ENCODE measurements at regions not wholly inside any gene's neighbourhood (a gene's known extent, or its start where the extent isn't known, plus 50 kb on each side); places are given as distances from the start of the nearest gene placed in this dataset.

DNA sequence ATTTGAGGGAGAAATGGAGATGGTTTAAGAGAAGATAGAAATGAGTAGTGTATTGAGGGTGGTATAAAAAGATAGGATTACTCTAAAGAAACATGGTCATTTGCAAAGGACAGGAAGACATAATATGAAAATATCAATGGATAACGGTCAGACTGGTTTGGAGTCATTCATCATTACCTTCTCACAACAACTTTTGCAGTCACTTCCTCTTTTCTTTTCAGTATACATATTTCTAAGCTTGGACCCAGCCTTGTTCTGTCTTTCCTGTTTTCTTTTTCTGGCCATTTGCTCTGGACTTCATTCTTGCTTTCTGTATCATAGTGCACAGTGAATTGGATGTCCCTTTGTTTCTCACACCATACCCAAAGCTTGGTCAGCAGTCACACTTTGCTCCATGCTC, 966.5 kb upstream of the TYRP1 start:
- no peak for DNase-seq (ENCODE audit: low spot score)

DNA sequence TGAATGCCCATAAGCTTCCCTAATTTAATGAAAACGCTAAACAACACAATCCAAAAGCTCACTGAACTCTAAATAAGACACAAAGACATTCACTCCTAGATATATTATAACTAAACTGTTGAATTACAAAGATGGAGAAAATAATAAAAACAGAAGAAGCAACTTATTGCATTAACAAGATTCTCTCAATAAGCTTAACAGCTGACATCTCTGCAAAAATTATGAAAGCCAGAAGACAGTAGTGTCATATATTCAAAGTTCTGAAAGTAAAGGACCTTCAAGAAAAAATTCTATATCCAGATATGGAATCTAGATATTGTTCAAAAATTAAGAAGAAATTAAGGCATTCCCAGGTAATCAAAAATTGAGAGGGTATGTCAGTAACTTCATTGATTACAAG, 957.8 kb upstream of the TYRP1 start:
- no peak for DNase-seq (ENCODE audit: low spot score)

DNA sequence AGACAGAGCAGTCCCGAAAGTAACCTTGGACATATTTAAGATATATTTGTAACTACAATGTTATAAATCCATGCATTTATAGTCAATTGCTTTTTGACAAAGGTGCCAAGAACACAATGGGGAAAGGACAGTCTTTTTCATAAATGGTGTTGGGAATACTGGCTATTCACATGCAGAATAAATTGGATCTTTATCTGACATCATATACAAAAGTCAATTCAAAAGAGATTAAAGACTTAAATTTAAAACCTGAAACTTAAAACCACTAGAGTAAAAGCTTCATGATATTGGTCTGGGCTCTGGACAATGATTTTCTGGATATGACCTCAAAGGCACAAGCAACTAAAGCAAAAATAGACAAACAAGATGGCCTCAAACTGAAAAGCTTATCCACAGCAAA, 950.7 kb upstream of the TYRP1 start:
- no peak for DNase-seq (ENCODE audit: low spot score)

DNA sequence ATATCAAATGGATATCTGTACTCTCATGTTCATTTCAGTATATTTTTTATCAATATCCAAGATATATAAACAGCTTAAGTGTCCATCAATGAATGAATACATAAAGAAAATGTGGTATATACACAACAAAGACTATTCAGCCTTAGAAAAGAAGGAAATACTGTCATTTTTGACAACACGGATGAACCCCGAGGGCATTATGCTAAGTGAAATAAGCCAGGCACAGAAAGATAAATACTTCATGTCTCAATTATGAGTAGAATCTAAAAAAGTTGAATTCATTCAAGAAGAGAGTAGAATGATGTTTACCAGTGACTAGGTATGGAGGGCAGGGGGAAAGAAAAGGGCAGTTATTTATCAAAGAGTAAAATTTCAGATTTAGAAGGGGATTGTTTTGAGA, 949.8 kb upstream of the TYRP1 start:
- no peak for DNase-seq (ENCODE audit: low spot score)

DNA sequence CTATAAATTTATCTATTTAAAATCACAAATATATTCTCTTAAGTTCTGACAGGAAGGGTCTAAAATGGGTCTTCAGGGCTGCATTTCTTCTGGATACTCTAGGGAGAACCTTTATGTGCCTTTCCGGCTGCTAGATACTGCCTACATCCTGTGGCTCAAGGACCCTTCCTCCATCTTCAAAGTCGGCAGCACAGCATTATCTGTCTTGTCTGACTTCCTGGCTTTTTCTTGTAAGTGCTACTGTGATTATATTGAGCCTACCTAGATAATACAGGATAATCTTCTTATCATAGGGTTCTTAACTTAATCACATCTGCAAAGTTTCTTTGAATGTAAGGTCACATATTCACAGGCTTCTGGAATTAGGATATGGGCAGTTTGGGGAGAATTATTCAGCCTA, 943.8 kb upstream of the TYRP1 start:
- no peak for DNase-seq (ENCODE audit: low spot score)

DNA sequence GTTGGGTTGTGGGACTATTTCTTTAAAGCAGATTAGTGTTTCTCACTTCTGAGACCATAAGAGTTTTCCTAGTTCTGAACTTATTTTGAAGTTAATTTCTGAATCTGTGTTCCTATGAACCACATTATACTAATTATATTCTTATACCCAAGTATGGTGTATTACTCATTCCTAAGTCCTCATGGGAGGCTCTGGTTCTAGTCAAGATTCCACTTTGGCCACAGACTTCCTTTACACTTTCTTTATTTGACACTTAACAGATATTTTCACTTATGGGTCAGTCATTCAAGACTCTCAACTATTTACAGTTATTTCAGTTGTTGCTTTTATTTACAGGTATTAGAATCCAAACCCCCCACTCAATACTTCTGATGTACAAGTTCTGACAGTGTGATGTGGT, 937.2 kb upstream of the TYRP1 start:
- no peak for DNase-seq (ENCODE audit: low spot score)

DNA sequence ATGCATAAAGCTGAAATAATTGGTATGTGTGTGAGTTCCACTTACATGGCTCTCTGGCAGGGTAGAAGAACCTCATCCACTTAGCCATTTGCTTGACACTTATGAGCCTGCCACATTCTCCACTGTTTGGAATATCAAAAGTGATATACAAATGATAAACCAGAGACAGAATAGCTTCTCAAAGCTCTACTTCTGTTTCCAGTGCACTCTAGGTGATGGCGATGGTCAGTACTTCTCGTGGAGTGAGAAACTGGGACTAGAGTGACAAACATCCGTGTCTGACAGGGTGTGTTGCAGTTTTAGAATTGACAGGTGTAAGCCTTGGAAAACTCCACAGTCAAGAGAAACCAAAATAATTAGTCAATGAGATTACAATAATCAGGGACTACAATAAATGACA, 935.8 kb upstream of the TYRP1 start:
- no peak for DNase-seq (ENCODE audit: low spot score)

DNA sequence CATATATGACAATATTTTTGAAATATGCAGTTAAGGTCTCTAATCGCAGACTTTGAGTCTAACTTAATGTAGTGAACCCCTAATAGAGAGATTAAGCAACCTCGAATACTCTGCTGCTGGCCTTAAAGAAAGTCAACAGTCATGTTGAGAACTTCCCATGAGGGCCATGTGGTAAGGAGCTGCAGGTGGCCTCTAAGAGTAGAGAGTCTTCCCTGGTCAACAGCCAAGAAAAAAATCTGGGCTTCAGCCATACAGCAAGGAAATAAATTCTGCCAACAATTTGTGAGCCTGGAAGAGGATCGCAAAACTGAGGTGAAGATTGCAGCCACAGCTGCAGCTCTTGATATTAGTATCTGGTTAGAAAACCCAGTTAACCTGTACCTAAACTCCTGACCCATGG, 935.2 kb upstream of the TYRP1 start:
- no peak for DNase-seq (ENCODE audit: low spot score)

DNA sequence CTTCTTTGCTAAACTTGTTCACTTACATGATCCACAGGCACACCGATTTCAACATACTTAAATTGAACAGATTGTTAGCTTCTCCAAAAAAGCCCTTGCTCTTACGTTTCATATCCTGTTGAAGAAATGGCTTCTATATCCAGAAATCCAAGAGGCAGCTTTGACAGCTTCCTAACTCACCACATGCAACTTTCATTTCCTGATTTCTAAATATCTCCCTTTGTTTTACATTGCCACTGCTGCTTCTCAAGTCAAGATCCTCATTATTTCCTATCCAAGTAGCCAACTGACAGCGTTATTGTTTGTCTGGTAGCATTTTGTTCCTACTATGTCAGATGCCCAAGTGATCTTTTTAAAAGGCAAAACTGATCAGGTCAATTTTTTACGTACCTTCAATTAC, 913.2 kb upstream of the TYRP1 start:
- DNase-seq (ENCODE audit: low spot score) = no peak

DNA sequence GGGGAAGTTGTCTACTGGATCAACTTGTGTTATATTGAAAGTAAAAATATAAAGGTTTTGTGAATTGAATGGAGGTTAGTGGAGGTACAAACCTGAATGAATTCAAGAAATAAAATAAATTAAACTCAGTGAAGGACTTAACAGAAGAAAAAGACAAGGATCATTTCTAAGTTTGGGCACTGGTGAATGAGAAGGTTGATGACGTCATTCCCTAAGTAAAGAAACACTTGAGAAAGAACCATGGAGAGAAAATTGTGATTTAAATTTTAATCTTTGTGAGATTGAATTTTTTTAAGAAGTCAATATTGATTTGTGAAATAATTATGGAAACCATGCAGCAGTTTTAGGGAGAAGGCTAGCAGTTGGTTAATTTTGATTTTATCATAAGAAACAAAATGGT, 900.3 kb upstream of the TYRP1 start:
- no peak for DNase-seq (ENCODE audit: low spot score)

DNA sequence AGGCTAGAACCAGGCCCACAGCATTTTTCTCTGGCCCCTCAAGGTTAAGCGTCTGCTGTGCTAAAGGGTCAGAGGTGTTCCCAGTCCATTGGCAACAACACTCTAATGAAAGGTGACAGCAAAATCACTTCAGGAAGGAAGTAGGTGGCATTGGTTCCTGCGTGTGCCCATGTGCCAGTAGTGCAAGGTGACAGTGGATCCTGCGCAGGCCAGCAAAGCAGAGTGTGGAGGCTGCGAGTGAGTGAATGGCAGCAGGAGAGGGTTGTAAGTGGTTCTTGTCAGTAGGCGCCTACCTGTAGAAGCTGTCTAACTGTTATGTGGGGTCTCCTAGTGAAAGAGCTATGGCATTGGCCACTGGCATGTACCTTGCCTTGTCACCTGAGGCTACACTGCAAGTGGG, 898.2 kb upstream of the TYRP1 start:
- DNase-seq (ENCODE audit: low spot score) = no peak

DNA sequence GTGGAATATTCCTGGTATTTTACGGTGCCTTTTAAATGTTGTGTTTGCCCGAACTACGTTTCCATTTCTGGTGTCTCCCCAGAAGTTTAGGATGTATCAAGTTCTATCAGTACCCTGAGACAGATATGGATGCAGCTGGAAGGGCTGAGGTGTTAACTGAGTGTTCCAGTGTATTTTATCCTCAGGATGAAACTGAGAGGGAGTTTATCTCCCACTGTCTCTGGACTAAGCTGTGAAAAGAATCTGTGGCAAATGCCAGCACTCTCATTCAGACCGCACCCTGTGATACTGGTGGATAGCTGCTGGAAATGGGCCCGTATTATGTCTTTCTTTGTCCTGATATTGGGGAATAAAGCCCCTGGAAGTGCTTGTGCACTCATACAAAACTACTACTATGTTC, 887.2 kb upstream of the TYRP1 start:
- no peak for DNase-seq (ENCODE audit: low spot score)

DNA sequence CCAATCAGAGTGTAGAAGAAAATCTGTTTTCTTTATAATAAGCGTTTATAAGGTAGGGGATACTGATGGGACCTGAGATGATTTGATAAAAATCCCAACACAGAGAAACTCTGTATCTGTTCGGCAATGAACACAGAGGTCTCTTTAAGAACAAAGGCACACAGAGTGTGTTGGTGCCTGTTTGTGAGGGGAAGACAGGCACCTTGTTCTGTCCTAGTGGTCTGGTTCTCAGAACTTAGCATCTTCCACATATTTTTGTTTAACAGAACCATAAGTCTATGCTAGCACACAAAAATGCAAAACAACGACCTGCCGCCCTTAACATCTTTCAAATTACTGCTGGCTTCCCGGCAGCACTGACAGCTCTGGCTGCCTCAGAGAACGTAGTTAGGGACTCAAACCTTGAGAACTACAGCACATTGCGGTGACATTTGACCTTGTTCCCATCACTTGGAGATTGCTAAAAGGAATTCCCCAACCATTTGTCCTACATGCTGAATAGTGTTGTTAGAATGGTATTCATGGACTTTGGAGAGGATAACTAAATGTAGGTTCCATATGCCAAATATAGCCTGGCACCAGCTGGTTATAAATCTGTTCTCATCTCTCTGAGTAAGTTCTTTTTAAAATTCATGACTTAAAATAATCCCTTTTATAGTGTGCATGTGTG, 871.7 kb upstream of the TYRP1 start:
- no peak for DNase-seq (ENCODE audit: low spot score)

DNA sequence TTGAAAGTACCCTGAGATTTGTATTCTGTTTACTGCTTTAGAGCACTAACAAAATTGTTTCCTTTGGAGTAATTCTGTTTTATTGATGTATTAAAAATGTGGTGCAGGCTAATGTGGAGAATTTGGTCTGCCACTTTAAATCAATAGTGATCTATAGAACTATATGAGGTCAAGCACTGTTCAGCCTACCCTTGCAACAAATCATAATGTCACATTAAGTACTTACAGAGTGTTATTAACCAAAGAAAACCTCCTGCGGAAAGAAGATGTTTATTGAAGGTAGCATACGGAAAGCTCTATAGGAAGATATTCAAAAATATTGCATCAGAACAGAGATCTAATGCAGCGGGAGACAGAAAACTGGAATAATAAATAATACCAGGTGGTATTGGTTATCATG, 865.0 kb upstream of the TYRP1 start:
- no peak for DNase-seq (ENCODE audit: low spot score)

DNA sequence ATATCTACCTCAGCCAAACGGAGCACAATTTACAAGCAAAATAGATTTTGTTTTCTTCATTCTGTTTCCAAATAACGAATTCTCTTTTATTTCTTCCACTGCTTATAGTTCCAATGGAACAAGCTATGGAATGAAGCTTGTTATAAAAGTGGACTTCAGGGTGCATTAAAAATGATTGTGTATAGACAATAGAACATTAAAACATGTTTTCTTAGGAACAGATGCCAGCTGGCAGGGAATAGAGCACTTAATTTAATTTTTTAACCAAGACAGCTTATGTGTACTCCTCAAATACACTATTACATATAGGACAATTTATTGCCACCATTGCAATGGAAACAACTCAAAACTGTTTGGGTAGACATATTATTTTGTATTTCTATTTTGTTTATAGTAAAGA, 860.1 kb upstream of the TYRP1 start:
- no peak for DNase-seq (ENCODE audit: low spot score)

DNA sequence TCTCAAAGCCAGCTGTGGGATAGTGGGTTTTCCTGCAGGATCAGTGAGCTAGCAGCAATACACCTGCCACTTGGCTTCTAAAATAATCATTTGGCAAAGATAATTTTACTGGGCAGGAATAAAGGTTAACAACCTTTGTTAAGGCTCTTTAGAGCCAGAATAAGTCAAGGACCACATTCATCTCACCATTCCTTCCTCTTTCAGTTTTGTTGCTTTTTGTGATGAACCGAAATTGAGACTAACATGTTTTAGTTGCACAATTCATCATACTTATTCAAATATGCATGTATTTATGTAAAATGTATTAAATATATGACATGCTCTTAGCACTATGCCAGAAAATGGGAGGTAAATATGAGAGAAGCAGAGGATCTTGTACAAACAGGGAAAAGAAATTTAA, 824.4 kb upstream of the TYRP1 start:
- DNase-seq (ENCODE audit: low spot score) = no peak

DNA sequence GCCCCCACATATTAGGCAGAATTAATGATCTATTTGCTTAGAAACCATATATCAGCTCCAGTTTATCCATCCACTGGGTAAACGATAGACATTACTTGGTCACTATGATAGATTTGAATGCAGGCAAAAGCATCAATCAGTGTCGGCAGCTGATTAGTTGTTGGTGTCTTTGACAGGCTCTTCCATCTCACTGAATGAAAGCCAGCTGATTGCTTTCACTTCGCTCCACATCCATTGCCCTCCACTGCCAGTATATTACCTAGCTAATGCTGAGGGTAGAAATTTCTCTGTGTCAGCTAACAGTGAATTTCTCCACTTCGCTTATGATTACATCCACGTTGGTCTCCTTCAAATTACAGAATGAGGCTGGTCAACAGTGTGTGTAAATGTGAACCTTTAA, 821.3 kb upstream of the TYRP1 start:
- DNase-seq (ENCODE audit: low spot score) = no peak

DNA sequence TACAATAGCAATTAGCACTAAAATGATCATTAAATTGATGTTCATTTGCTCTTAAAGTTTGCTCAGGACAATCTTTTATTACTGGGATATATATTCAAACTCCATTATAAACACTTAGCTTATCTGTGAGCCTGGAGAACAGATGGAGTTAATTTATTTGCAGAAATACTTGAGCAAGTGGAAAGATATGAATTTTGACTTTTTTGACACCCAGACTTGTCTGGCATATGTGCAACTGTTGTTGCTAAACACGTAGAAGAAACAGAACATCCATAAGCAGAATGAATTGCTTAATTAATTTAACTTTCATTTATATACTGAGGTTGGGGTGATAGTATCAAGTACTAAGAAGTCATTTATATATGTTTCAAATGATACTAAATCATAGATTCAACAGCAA, 820.7 kb upstream of the TYRP1 start:
- DNase-seq (ENCODE audit: low spot score) = no peak

DNA sequence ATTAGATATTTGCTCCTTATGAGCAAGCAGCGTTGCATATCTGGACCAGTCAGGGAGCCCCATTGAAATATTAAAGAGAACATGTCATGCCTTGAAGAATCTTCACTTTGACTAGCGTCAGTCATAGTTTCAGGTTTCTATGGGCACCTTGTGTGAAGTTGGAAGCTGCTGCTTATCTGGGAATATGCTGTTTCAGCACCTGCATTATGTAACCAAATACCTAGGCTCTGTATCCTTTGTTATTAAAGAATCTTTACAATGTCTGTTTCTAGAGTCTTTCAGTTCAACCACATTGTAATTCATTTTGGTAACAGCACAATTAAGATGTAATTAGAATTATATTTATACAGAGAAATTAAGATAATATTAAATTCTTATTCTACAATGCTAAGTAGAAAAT, 818.8 kb upstream of the TYRP1 start:
- no peak for DNase-seq (ENCODE audit: low spot score)

DNA sequence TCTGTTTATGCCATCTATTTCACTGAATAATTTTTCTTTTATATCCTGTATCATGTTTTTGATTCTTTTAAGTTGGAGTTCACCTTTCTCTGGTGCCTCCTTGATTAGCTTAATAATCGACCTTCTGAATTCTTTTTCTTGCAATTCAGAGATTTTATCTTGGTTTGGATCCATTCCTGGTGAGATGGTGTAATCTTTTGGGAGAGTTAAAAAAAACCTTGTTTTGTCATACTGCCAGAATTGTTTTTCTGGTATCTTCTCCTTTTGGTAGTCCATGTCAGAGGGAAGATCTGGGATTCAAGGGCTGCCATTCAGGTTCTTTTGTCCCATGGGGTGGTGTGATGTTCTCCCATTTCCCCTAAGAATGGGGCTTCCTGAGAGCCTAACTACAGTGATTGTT, 800.8 kb upstream of the TYRP1 start:
- DNase-seq (ENCODE audit: low spot score) = no peak

DNA sequence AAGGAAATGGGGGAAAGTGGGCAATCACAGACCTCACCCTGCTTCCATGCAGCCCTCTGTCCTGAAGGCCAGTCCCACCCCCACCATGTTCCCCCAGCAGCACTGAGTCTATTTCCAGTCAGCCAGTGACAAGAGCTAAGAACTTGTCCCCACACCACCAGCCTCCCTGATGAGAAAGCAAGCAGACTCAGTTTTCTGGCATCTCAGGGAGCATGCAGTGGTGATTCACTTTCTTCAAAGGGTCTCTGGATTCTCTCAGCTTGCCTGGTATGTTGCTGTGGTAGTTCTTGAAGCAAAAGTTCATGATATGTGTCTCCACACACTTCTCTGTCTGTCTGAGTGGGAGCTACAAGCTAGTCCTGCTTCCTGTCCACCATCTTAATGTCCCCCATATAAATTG, 799.9 kb upstream of the TYRP1 start:
- no peak for DNase-seq (ENCODE audit: low spot score)

DNA sequence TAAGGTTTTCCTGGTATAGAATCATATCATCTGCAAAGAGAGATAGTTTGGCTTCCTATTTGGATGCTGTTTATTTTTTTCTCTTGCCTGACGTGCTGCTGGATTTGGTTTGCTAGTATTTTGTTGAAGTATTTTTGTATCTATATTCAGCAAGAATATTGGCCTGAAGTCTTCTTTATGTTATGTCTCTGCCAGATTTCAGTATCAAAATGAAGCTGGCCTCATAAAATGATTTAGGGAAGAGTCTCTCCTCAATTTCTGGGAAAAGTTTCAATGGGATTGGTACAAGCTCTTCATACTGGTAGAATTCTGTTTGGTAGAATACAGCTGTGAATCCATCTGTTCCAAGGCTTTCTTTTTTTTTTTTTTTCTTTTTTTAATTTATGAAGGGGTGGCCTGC, 799.0 kb upstream of the TYRP1 start:
- DNase-seq (ENCODE audit: low spot score) = no peak

DNA sequence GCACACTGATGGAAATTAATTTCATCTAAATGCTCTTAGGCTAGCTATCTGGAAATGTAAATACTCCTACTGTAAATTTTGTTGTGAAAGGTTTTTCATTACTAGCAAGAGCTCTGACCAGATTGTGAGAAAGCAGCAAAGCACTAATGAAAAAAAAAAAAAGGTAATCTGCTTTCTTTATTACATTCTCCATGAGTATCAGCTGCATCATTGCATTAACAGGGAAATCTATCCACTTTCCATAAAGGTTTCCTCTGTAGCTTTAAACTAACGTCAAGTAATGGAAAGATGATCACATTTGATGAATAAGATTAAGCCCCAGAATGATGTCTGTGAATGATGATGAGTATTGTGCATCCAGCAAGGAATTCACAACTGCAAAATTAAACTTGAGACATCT, 790.6 kb upstream of the TYRP1 start:
- no peak for DNase-seq (ENCODE audit: low spot score)

DNA sequence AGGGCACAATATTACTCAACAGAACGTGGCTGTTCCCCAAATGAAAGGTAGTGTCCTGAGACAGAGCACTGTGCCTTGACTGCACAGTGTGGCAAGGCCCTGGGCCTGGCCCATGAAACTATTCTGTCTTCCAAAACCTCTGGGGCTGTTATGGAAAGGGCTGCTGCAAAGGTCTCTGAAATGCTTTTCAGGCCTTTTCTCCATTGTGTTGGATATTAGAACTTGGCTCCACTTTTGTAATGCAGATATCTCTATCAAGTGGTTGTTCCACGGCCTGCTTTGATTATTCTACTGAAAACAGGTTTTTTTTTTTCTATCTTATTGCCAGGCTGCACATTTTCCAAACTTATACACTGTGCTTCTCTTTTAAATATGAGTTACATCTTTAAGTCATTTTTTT, 777.5 kb upstream of the TYRP1 start:
- no peak for DNase-seq (ENCODE audit: low spot score)

DNA sequence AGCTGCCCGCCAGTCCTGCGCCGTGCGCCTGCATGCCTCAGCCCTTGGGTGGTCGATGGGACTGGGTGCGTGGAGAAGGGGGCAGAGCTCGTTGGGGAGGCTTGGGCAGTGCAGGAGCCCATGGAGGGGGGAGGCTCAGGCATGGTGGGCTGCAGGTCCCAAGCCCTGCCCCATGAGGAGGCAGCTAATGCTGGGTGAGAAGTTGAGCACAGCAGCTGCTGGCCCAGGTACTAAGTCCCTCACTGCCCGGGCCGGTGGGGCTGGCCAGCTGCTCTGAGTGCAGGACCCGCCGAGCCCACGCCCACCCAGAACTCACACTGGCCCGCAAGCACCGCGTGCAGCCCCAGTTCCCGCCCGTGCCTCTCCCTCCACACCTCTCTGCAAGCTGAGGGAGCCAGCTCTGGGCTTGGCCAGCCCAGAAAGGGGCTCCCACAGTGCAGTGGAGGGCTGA, 764.3 kb upstream of the TYRP1 start:
- DNase-seq (ENCODE audit: low spot score) = no peak
